Natural killer cell (primary cell): ENCODE measurements at regions not wholly inside any gene's neighbourhood (a gene's known extent, or its start where the extent isn't known, plus 50 kb on each side); places are given as distances from the start of the nearest gene placed in this dataset.

Source experiments
- ATAC-seq, 3 donors: fragments of 150-1000 bp in 2 of 3; fragments of 200-7000 bp in 1 of 3; cut with Tn5 transposase; 1 replicate in 1 of 3; 2 replicates in 2 of 3; pipeline ENCODE4 v1.10.0; 2021; ENCODE audit warnings: mild to moderate bottlenecking in 2 of 3, moderate library complexity in 2 of 3
- DNase-seq, 2 donors: peaks; one replicate each; pipeline versions ENCODE4 v3.0.0 to v3.0.0-alpha.2; 2013 to 2021; ENCODE audit warnings: mixed read lengths in 1 of 2
- H3K27ac ChIP-seq: one replicate; pipeline ENCODE4 v1.5.1; 2013; ENCODE audit warnings: mild to moderate bottlenecking, low read length
- H3K27me3 ChIP-seq: one replicate; pipeline ENCODE4 v1.6.1; 2013; ENCODE audit warnings: low read length; ENCODE audit not compliant: control insufficient read depth, insufficient read depth
- H3K36me3 ChIP-seq: one replicate; pipeline ENCODE4 v1.6.1; 2013; ENCODE audit warnings: low read length; ENCODE audit not compliant: control insufficient read depth, insufficient read depth
- H3K4me1 ChIP-seq: one replicate; pipeline ENCODE4 v1.6.1; 2013; ENCODE audit warnings: low read length; ENCODE audit not compliant: control insufficient read depth, insufficient read depth
- H3K4me3 ChIP-seq: one replicate; pipeline ENCODE4 v1.5.1; 2013; ENCODE audit warnings: low read length
- H3K9me3 ChIP-seq: one replicate; pipeline ENCODE4 v1.6.1; 2013; ENCODE audit warnings: low read length; ENCODE audit not compliant: control insufficient read depth, insufficient read depth
- H3K27ac Mint-ChIP-seq, 2 donors: one replicate each; pipeline ENCODE4 v1.8.0; 2022; ENCODE audit warnings: mild to moderate bottlenecking in 2 of 2, mixed read lengths in 2 of 2, moderate library complexity in 1 of 2
- H3K27me3 Mint-ChIP-seq, 2 donors: one replicate each; pipeline ENCODE4 v1.8.0; 2022; ENCODE audit warnings: low read depth in 2 of 2, mixed read lengths in 2 of 2
- H3K36me3 Mint-ChIP-seq: one replicate; pipeline ENCODE4 v1.8.0; 2022; ENCODE audit warnings: mixed read lengths
- H3K4me1 Mint-ChIP-seq, 2 donors: one replicate each; pipeline ENCODE4 v1.8.0; 2022; ENCODE audit warnings: mixed read lengths in 2 of 2
- H3K4me3 Mint-ChIP-seq: one replicate; pipeline ENCODE4 v1.8.0; 2022; ENCODE audit warnings: mild to moderate bottlenecking, moderate library complexity, mixed read lengths
- H3K9me3 Mint-ChIP-seq, 2 donors: one replicate each; pipeline ENCODE4 v1.8.0; 2022; ENCODE audit warnings: mixed read lengths in 2 of 2
- whole genome bisulfite sequencing: methylation state at CpG from one replicate; pipeline ENCODE4 v1.1.7; 2013; ENCODE audit warnings: missing lambda C conversion rate; ENCODE audit not compliant: insufficient coverage; 5-methylcytosine and 5-hydroxymethylcytosine counted together
- intact Hi-C: fragments of 100-400 bp; cut with micrococcal nuclease; formaldehyde crosslinking; loops from one replicate; pipeline ENCODE4 v1.14.2; 2022
- TF ChIP-seq, protein P1 (sequence below): fragments of 200-600 bp; IDR thresholded peaks from one replicate; pipeline ENCODE4 v1.8.0; 2022; ENCODE audit warnings: antibody characterized with exemption

DNA sequence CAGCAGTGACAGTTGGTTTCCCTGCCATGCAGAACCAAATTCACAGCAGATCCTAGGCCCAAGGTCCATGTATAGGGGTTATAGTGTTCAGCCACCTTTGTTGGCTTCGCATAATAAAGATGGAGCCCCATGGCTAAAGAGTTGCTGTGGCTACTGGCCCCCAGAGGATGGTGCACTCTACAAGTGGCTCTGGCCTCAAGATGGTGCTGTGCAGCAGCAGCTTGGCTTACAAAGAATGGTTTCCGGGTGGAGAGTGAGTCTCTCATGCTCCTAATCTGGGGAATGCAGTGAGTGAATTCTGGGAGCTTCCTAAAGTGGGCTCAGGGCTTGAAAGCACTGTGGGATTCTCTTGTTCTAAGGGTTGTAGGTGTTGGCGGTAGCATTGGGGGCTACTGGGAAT lies 1199.7 kb downstream of the CNTNAP5 start:
- Histone ChIP-seq H3K9me3 (peaks cover 27% of the 10 kb centered on the region), H3K4me1 (no peaks in the 10 kb centered on the region), H3K27ac (no peak overlapping the region), H3K36me3 (no peaks in the 10 kb centered on the region), H3K4me3 (no peak overlapping the region), H3K27me3 (no peaks in the 10 kb centered on the region)
- no peak for ATAC-seq
- no peak overlapping the region for H3K27ac Mint-ChIP-seq
- H3K9me3 Mint-ChIP-seq, result peaks cover 9 to 26% of the 10 kb centered on the region in 2 donors
- no peak overlapping the region for H3K4me3 Mint-ChIP-seq
- no peaks in the 10 kb centered on the region for H3K36me3 Mint-ChIP-seq
- 84% methylated on average over 3 of the region's 3 CpGs for WGBS
- intact Hi-C loops, result no loop called here
- no peak for DNase-seq
- no peaks in the 10 kb centered on the region for H3K27me3 Mint-ChIP-seq
- no peaks in the 10 kb centered on the region for H3K4me1 Mint-ChIP-seq
- TF ChIP-seq, protein P1, sequence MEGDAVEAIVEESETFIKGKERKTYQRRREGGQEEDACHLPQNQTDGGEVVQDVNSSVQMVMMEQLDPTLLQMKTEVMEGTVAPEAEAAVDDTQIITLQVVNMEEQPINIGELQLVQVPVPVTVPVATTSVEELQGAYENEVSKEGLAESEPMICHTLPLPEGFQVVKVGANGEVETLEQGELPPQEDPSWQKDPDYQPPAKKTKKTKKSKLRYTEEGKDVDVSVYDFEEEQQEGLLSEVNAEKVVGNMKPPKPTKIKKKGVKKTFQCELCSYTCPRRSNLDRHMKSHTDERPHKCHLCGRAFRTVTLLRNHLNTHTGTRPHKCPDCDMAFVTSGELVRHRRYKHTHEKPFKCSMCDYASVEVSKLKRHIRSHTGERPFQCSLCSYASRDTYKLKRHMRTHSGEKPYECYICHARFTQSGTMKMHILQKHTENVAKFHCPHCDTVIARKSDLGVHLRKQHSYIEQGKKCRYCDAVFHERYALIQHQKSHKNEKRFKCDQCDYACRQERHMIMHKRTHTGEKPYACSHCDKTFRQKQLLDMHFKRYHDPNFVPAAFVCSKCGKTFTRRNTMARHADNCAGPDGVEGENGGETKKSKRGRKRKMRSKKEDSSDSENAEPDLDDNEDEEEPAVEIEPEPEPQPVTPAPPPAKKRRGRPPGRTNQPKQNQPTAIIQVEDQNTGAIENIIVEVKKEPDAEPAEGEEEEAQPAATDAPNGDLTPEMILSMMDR, result no peak

DNA sequence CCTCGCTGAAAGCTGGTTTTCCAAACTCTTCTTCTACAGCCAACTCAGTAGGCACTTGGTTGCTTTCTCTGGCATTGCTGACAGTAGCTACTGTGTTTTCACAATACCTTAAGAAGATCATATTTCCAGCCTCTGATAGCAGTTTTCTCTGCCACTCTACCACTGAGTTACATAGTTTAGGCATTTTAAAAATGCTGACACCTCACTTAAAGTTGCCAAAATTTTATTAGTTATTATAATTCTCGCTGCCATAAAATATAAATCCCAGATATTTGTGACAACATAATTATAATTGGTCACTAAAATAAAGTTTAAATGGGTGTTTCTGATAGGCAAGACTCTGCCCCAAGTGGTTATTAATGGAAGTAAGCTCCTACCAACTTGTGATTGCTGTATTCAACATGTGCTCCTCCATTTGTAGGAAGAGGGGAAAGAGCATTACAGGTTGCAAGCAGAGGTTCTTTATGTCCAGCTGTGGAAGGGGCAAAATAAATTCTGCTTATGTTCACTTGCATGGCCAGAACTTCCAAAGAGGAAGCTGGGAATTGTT lies 1202.8 kb downstream of the CNTNAP5 start:
- no peaks in the 10 kb centered on the region for H3K36me3 Mint-ChIP-seq
- no peak for DNase-seq
- intact Hi-C loops, result no loop called here
- no peaks in the 10 kb centered on the region for H3K4me1 Mint-ChIP-seq
- no peak for ATAC-seq
- no peak overlapping the region for H3K27ac ChIP-seq
- no peaks in the 10 kb centered on the region for H3K27me3 Mint-ChIP-seq
- peaks cover 6 to 21% of the 10 kb centered on the region in 2 donors for H3K9me3 Mint-ChIP-seq
- no peak overlapping the region for H3K4me3 Mint-ChIP-seq
- H3K36me3 ChIP-seq, result no peaks in the 10 kb centered on the region
- H3K4me1 ChIP-seq, result no peaks in the 10 kb centered on the region
- no peaks in the 10 kb centered on the region for H3K27me3 ChIP-seq
- TF ChIP-seq, protein P1, result no peak
- peaks cover 21% of the 10 kb centered on the region for H3K9me3 ChIP-seq
- H3K4me3 ChIP-seq, result no peak overlapping the region
- 76% methylated on average over 1 of the region's 2 CpGs for WGBS
- H3K27ac Mint-ChIP-seq, result no peak overlapping the region

DNA sequence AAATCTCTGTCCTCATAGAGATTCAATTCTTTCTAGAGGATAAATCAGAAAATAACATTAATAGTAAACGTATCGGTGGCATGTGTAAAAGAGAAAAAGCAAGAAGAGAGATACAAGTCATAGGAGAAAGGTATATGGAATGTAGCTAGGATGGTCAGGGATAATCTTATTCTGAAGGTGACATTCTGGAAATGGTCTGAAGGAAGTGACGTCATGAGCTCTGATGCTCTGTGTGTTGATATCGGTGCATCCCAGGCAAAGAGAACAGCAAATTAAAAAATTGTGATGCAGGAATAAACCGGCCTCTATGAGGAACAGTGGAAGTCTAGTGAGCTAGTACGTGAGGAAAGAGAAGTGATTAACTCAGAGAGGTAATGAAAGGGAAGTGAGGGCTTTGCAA lies 1215.8 kb downstream of the CNTNAP5 start:
- no peaks in the 10 kb centered on the region for H3K27me3 Mint-ChIP-seq
- no peaks in the 10 kb centered on the region for H3K4me1 ChIP-seq
- H3K27ac Mint-ChIP-seq, result no peak overlapping the region
- H3K4me3 Mint-ChIP-seq, result no peak overlapping the region
- H3K4me3 ChIP-seq, result no peak overlapping the region
- ATAC-seq, result no peak
- no peaks in the 10 kb centered on the region for H3K36me3 ChIP-seq
- whole genome bisulfite sequencing, result 91% methylated on average over 6 of the region's 6 CpGs
- H3K4me1 Mint-ChIP-seq, result no peaks in the 10 kb centered on the region
- H3K27ac ChIP-seq, result no peak overlapping the region
- H3K27me3 ChIP-seq, result no peaks in the 10 kb centered on the region
- H3K9me3 Mint-ChIP-seq, result peaks cover 14 to 16% of the 10 kb centered on the region in 2 donors
- no peak for DNase-seq
- H3K36me3 Mint-ChIP-seq, result peaks cover 9% of the 10 kb centered on the region
- H3K9me3 ChIP-seq, result no peaks in the 10 kb centered on the region
- TF ChIP-seq, protein P1, result no peak
- intact Hi-C loops, result no loop called here

DNA sequence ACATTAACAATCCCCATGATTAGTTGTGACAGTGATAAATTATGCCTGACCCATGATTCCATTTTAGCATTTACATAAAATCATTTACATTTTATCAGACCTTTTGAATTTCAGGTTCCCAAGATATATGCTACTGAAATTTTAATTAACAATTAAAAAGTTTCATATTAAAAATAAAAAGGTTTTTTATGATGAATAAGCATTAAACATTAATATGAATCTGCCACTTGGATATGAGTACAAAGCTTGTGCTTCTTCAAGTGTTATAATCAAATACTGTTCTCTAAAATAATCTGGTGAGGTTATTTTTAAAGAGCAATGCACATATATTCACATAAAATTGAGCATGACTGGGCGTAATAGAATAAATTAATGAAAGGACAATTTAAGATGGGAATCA lies 1218.0 kb downstream of the CNTNAP5 start:
- no CpG with 5 or more reads among the region's 1 CpG for WGBS
- H3K4me1 ChIP-seq, result no peaks in the 10 kb centered on the region
- TF ChIP-seq, protein P1, result no peak
- H3K36me3 ChIP-seq, result no peaks in the 10 kb centered on the region
- Mint-ChIP-seq H3K4me3 (no peak overlapping the region), H3K4me1 (no peaks in the 10 kb centered on the region), H3K36me3 (peaks cover 9% of the 10 kb centered on the region), H3K9me3 (peaks cover 15 to 19% of the 10 kb centered on the region in 2 donors), H3K27ac (no peak overlapping the region), H3K27me3 (no peaks in the 10 kb centered on the region)
- H3K27ac ChIP-seq, result no peak overlapping the region
- intact Hi-C loops, result no loop called here
- ATAC-seq (no peak), DNase-seq (no peak)
- no peaks in the 10 kb centered on the region for H3K9me3 ChIP-seq
- no peak overlapping the region for H3K4me3 ChIP-seq
- H3K27me3 ChIP-seq, result no peaks in the 10 kb centered on the region
